Smooth muscle cell (in vitro differentiated cells): ENCODE measurements at regions not wholly inside any gene's neighbourhood (a gene's known extent, or its start where the extent isn't known, plus 50 kb on each side); places are given as distances from the start of the nearest gene placed in this dataset.

Experiments used
- DNase-seq: peaks from one replicate; lab custom pipeline; 2025; ENCODE audit not compliant: unreplicated experiment; lab: John Stamatoyannopoulos, UW
- H2AFZ ChIP-seq: fragments of 200-600 bp; sonication (generic); 2 replicates; pipeline ENCODE4 v1.6.0; 2016; ENCODE audit warnings: antibody characterized with exemption, low read depth, mild to moderate bottlenecking
- H3F3A ChIP-seq: fragments of 200-600 bp; sonication (generic); 2 replicates; pipeline ENCODE4 v1.6.0; 2017; ENCODE audit warnings: antibody characterized with exemption, low read depth
- H3K27ac ChIP-seq: fragments of 200-600 bp; sonication (generic); 2 replicates; pipeline ENCODE4 v1.5.1; 2016; ENCODE audit warnings: low read depth, mild to moderate bottlenecking
- H3K27me3 ChIP-seq: fragments of 200-600 bp; sonication (generic); 2 replicates; pipeline ENCODE4 v1.6.1; 2016; ENCODE audit warnings: low read depth, mild to moderate bottlenecking
- H3K36me3 ChIP-seq: fragments of 200-600 bp; sonication (generic); 2 replicates; pipeline ENCODE4 v1.5.1; 2016; ENCODE audit warnings: low read depth
- H3K4me1 ChIP-seq: fragments of 200-600 bp; sonication (generic); 2 replicates; pipeline ENCODE4 v1.5.1; 2016; ENCODE audit warnings: low read depth
- H3K4me2 ChIP-seq: fragments of 200-600 bp; sonication (generic); 2 replicates; pipeline ENCODE4 v1.6.0; 2016; ENCODE audit warnings: mild to moderate bottlenecking
- H3K4me3 ChIP-seq: fragments of 200-600 bp; sonication (generic); 2 replicates; pipeline ENCODE4 v1.5.1; 2016; ENCODE audit warnings: mild to moderate bottlenecking
- H3K79me2 ChIP-seq: fragments of 200-600 bp; sonication (generic); 2 replicates; pipeline ENCODE4 v1.6.0; 2016; ENCODE audit warnings: low read depth, mild to moderate bottlenecking
- H3K9ac ChIP-seq: fragments of 200-600 bp; sonication (generic); 2 replicates; pipeline ENCODE4 v1.6.0; 2016; ENCODE audit warnings: low read depth
- H3K9me3 ChIP-seq: fragments of 200-600 bp; sonication (generic); replicated peaks from 2 replicates; pipeline ENCODE4 v1.5.1; 2016; ENCODE audit warnings: low read depth
- H4K20me1 ChIP-seq: fragments of 200-600 bp; sonication (generic); 2 replicates; pipeline ENCODE4 v1.6.0; 2016; ENCODE audit warnings: low read depth
- CTCF ChIP-seq: fragments of 200-600 bp; sonication (generic); IDR thresholded peaks from 2 replicates; pipeline ENCODE4 v1.5.1; 2017; ENCODE audit warnings: borderline replicate concordance, mild to moderate bottlenecking, antibody characterized with exemption; ENCODE audit not compliant: insufficient read depth, poor library complexity, severe bottlenecking
- WGBS: methylation state at CpG from one replicate; pipeline ENCODE4 v1.1.7; 2016; ENCODE audit warnings: low lambda C conversion rate; 5-methylcytosine and 5-hydroxymethylcytosine counted together

DNA sequence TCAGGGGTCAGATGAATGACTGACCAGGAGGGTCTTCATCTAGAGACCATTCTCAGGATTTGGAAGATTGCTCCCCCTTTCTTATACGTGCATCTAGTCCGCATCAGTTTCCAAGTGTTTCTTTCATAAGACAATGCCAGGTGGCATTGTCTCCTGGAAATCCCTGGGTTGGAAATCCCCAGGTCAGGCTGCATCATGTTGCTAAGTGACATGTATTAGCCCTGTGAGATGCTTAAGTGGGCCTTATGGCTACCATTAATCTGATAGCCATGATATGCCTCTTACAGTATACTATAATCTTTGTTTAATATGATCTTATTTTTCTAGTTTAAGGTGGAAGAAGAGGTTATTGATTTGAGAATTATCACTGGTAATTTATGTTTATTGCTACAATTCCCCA is 92.8 kb downstream of the DIO3 start:
- 86% methylated on average over 2 of the region's 2 CpGs for WGBS
- no peaks in the 10 kb centered on the region for H4K20me1 ChIP-seq
- H3K27ac ChIP-seq, result no peak overlapping the region
- no peak for TF ChIP-seq CTCF
- H3K36me3 ChIP-seq, result no peaks in the 10 kb centered on the region
- no peak overlapping the region for H3K4me2 ChIP-seq
- H3K9me3 ChIP-seq, result no peaks in the 10 kb centered on the region
- H2AFZ ChIP-seq, result no peak overlapping the region
- H3K79me2 ChIP-seq, result no peaks in the 10 kb centered on the region
- no peaks in the 10 kb centered on the region for H3F3A ChIP-seq
- no peak for DNase-seq
- H3K4me1 ChIP-seq, result no peaks in the 10 kb centered on the region
- no peak overlapping the region for H3K9ac ChIP-seq
- H3K4me3 ChIP-seq, result no peak overlapping the region
- peaks cover 41% of the 10 kb centered on the region for H3K27me3 ChIP-seq

- Histone ChIP-seq H3K4me3 (no peak overlapping the region), H3K4me1 (no peaks in the 10 kb centered on the region), H3K27me3 (peaks cover 49% of the 10 kb centered on the region), H3K36me3 (no peaks in the 10 kb centered on the region), H3K27ac (no peak overlapping the region), H4K20me1 (no peaks in the 10 kb centered on the region), H2AFZ (no peak overlapping the region), H3K9ac (no peak overlapping the region), H3K9me3 (no peaks in the 10 kb centered on the region), H3F3A (no peaks in the 10 kb centered on the region), H3K79me2 (no peaks in the 10 kb centered on the region), H3K4me2 (no peak overlapping the region)
- no peak for DNase-seq
- no peak for TF ChIP-seq CTCF
Observed at GRCh38 chr14:101657372-101657771, 96.1 kb downstream of the DIO3 start.

- H4K20me1 ChIP-seq, result no peaks in the 10 kb centered on the region
- H2AFZ ChIP-seq, result no peak overlapping the region
- H3K36me3 ChIP-seq, result no peaks in the 10 kb centered on the region
- H3K4me3 ChIP-seq, result no peak overlapping the region
- H3K9me3 ChIP-seq, result peaks cover 12% of the 10 kb centered on the region
- H3K27me3 ChIP-seq, result peaks cover 15% of the 10 kb centered on the region
- 47% methylated on average over 3 of the region's 3 CpGs for WGBS
- no peaks in the 10 kb centered on the region for H3F3A ChIP-seq
- H3K27ac ChIP-seq, result no peak overlapping the region
- no peak overlapping the region for H3K4me2 ChIP-seq
- no peak for DNase-seq
- peak; percentile 71 for TF ChIP-seq CTCF
- H3K9ac ChIP-seq, result no peak overlapping the region
- H3K79me2 ChIP-seq, result no peaks in the 10 kb centered on the region
- H3K4me1 ChIP-seq, result no peaks in the 10 kb centered on the region
Observed at GRCh38 chr14:101665478-101666078, 95.9 kb upstream of the PPP2R5C start.

DNA sequence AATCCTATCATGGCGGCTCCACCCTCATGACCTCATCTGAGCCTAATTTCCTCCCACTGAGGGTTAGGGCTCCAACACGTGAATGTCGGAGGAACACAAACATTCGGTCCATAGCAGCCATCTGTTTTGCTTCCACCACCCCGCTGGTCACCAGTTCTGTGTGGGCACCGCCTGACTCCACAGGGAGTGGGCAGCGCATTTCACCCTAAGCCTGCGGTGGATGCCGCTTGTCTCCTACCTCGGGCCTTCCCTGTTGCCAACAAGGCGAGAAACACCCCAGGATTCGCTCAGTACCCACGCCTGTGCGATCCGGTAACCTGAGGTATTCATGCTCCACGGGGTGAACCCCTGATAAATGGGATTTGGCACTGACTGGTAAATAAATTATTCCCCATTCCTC is 95.2 kb upstream of the PPP2R5C start:
- DNase-seq, result no peak
- H3K79me2 ChIP-seq, result no peaks in the 10 kb centered on the region
- H3K9me3 ChIP-seq, result peaks cover 15% of the 10 kb centered on the region
- no peaks in the 10 kb centered on the region for H3F3A ChIP-seq
- no peaks in the 10 kb centered on the region for H3K4me1 ChIP-seq
- no peak overlapping the region for H3K4me3 ChIP-seq
- H3K27me3 ChIP-seq, result peaks cover 9% of the 10 kb centered on the region
- H3K4me2 ChIP-seq, result no peak overlapping the region
- H2AFZ ChIP-seq, result no peak overlapping the region
- TF ChIP-seq CTCF, result no peak
- no peak overlapping the region for H3K27ac ChIP-seq
- H3K9ac ChIP-seq, result no peak overlapping the region
- H4K20me1 ChIP-seq, result no peaks in the 10 kb centered on the region
- H3K36me3 ChIP-seq, result no peaks in the 10 kb centered on the region
- 93% methylated on average over 16 of the region's 16 CpGs for WGBS
